HCT116 (cell line): ENCODE measurements at regions not wholly inside any gene's neighbourhood (a gene's known extent, or its start where the extent isn't known, plus 50 kb on each side); places are given as distances from the start of the nearest gene placed in this dataset.

Experiments
- CBX3 ChIP-seq: IDR thresholded peaks from 2 replicates; pipeline ENCODE4 v1.6.1; 2012; ENCODE audit warnings: low read depth
- CEBPB ChIP-seq: IDR thresholded peaks from 2 replicates; pipeline ENCODE4 v1.6.1; 2012; ENCODE audit warnings: low read depth
- ELF1 ChIP-seq: IDR thresholded peaks from 2 replicates; pipeline ENCODE4 v1.6.1; 2012; ENCODE audit warnings: low read depth, borderline replicate concordance
- EZH2 ChIP-seq: fragments of 200-600 bp; sonication (generic); IDR thresholded peaks from 2 replicates; pipeline ENCODE4 v1.6.1; 2017; ENCODE audit warnings: antibody characterized with exemption, mixed run types
- EZH2phosphoT487 ChIP-seq: fragments of 200-600 bp; IDR thresholded peaks from 2 replicates; pipeline ENCODE4 v1.6.1; 2018; ENCODE audit warnings: antibody characterized with exemption, borderline replicate concordance
- POLR2A ChIP-seq: IDR thresholded peaks from 2 replicates; pipeline ENCODE4 v1.7.0; 2011; ENCODE audit warnings: borderline replicate concordance; ENCODE audit not compliant: insufficient read depth, insufficient read length; ENCODE audit errors: extremely low read depth
- POLR2AphosphoS5 ChIP-seq: IDR thresholded peaks from 2 replicates; pipeline ENCODE4 v1.6.1; 2011; ENCODE audit warnings: mild to moderate bottlenecking, low read depth, low read length, moderate library complexity
- SIN3A ChIP-seq: IDR thresholded peaks from 2 replicates; pipeline ENCODE4 v1.6.1; 2012; ENCODE audit warnings: low read depth
- YY1 ChIP-seq: IDR thresholded peaks from 2 replicates; pipeline ENCODE4 v1.6.1; 2011; ENCODE audit warnings: low read length, low read depth, moderate library complexity, mild to moderate bottlenecking; ENCODE audit not compliant: insufficient replicate concordance; ENCODE audit errors: extremely low read depth
- ZFX ChIP-seq: fragments of 450-650 bp; IDR thresholded peaks from 2 replicates; pipeline ENCODE4 v1.6.1; 2017
- TF ChIP-seq, protein P1 (sequence below), 3 experiments: fragments of 200-600 bp in 1 of 3; sonication (generic) in 1 of 3; IDR thresholded peaks in 2 of 3; conservative IDR thresholded peaks in 1 of 3; 2 replicates each; pipeline ENCODE4 v1.5.1; 2012 to 2017; ENCODE audit warnings: low read depth in 2 of 3, low read length in 2 of 3, antibody characterized with exemption in 1 of 3, borderline replicate concordance in 1 of 3, control low read depth in 1 of 3, mild to moderate bottlenecking in 1 of 3, mixed read lengths in 1 of 3, mixed run types in 1 of 3, moderate library complexity in 1 of 3; ENCODE audit not compliant: insufficient read depth in 1 of 3
- TF ChIP-seq, protein P2 (sequence below): IDR thresholded peaks from 2 replicates; pipeline ENCODE4 v1.6.1; 2012; ENCODE audit warnings: low read depth

DNA sequence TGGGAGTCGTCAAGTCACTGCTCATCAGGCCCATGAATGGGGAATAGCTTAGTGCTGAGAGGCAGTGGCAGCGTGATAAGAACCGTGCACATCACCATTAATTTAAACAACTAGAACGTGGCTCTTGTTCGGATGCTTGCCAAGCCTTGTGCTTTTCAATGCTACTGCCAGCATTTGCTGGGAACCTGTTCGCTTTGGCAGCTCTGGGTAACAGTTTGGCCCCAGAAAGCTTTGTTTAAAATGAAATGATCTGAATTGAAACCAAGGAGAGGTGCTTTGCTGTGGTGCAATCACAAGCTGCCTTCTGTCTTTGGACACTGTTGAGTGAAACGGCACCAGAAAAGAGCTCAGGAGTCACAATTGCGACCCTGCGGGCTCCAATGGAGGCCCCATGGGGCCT, 53.5 kb upstream of the OLFM4 start:
- TF ChIP-seq, protein P1, sequence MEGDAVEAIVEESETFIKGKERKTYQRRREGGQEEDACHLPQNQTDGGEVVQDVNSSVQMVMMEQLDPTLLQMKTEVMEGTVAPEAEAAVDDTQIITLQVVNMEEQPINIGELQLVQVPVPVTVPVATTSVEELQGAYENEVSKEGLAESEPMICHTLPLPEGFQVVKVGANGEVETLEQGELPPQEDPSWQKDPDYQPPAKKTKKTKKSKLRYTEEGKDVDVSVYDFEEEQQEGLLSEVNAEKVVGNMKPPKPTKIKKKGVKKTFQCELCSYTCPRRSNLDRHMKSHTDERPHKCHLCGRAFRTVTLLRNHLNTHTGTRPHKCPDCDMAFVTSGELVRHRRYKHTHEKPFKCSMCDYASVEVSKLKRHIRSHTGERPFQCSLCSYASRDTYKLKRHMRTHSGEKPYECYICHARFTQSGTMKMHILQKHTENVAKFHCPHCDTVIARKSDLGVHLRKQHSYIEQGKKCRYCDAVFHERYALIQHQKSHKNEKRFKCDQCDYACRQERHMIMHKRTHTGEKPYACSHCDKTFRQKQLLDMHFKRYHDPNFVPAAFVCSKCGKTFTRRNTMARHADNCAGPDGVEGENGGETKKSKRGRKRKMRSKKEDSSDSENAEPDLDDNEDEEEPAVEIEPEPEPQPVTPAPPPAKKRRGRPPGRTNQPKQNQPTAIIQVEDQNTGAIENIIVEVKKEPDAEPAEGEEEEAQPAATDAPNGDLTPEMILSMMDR (IDR thresholded peaks at IDR 0.05 in 2 of 3, conservative IDR thresholded peaks at IDR 0.05 in 1 of 3; ENCODE audit: borderline replicate concordance in 1 of 3, insufficient read depth in 1 of 3, low read depth in 2 of 3, low read length in 2 of 3): no peak
- TF ChIP-seq YY1: no peak
- TF ChIP-seq SIN3A: no peak
- TF ChIP-seq EZH2: no peak
- no peak for TF ChIP-seq POLR2A
- no peak for TF ChIP-seq CBX3
- TF ChIP-seq ELF1: no peak
- TF ChIP-seq POLR2AphosphoS5: no peak
- no peak for TF ChIP-seq EZH2phosphoT487
- TF ChIP-seq, protein P2, sequence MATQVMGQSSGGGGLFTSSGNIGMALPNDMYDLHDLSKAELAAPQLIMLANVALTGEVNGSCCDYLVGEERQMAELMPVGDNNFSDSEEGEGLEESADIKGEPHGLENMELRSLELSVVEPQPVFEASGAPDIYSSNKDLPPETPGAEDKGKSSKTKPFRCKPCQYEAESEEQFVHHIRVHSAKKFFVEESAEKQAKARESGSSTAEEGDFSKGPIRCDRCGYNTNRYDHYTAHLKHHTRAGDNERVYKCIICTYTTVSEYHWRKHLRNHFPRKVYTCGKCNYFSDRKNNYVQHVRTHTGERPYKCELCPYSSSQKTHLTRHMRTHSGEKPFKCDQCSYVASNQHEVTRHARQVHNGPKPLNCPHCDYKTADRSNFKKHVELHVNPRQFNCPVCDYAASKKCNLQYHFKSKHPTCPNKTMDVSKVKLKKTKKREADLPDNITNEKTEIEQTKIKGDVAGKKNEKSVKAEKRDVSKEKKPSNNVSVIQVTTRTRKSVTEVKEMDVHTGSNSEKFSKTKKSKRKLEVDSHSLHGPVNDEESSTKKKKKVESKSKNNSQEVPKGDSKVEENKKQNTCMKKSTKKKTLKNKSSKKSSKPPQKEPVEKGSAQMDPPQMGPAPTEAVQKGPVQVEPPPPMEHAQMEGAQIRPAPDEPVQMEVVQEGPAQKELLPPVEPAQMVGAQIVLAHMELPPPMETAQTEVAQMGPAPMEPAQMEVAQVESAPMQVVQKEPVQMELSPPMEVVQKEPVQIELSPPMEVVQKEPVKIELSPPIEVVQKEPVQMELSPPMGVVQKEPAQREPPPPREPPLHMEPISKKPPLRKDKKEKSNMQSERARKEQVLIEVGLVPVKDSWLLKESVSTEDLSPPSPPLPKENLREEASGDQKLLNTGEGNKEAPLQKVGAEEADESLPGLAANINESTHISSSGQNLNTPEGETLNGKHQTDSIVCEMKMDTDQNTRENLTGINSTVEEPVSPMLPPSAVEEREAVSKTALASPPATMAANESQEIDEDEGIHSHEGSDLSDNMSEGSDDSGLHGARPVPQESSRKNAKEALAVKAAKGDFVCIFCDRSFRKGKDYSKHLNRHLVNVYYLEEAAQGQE: no peak
- no peak for TF ChIP-seq ZFX
- TF ChIP-seq CEBPB: no peak
